ENCODE measurements at regions not wholly inside any gene's neighbourhood (a gene's known extent, or its start where the extent isn't known, plus 50 kb on each side); places are given as distances from the start of the nearest gene placed in this dataset.

- no peak overlapping the region for H3K4me2 ChIP-seq (ENCODE audit: insufficient read depth, insufficient read length, low read length)
- no peaks in the 10 kb centered on the region for H3K27me3 ChIP-seq (ENCODE audit: insufficient read depth, low read length)
- H3K23me2 ChIP-seq (ENCODE audit: insufficient read length, low read depth, low read length, poor library complexity, severe bottlenecking) = no peaks in the 10 kb centered on the region
- no peak overlapping the region for H2BK15ac ChIP-seq (ENCODE audit: low read depth, low read length)
- no peak overlapping the region for H3T11ph ChIP-seq (ENCODE audit: low read length)
- H3K4me1 Mint-ChIP-seq = peaks cover 17 to 26% of the 10 kb centered on the region in 2 experiments
- H3K23ac ChIP-seq (ENCODE audit: insufficient read length, low read depth, low read length) = no peak overlapping the region
- H4K8ac ChIP-seq (replicated peaks; ENCODE audit: insufficient read length, low read depth, low read length) = no peak overlapping the region
- no peaks in the 10 kb centered on the region for H3K4me1 ChIP-seq (ENCODE audit: insufficient read depth, low read length)
- H2BK12ac ChIP-seq (ENCODE audit: insufficient read length, low read depth, low read length) = no peak overlapping the region
- TF ChIP-seq CTCF (conservative IDR thresholded peaks at IDR 0.05) = no peak
- no peak overlapping the region for H4K91ac ChIP-seq (ENCODE audit: insufficient read length, low read depth, low read length)
- no peaks in the 10 kb centered on the region for H3K9me3 Mint-ChIP-seq
- no peak overlapping the region for H2BK120ac ChIP-seq (ENCODE audit: low read depth, low read length, poor library complexity, severe bottlenecking)
- no peak overlapping the region for H4K5ac ChIP-seq (ENCODE audit: insufficient read length, low read depth, low read length)
- no peak overlapping the region for H2BK20ac ChIP-seq (ENCODE audit: low read depth, low read length, poor library complexity, severe bottlenecking)
- no CpG with 5 or more reads among the region's 14 CpGs for WGBS (ENCODE audit: extremely low coverage, insufficient read length, low lambda C conversion rate)
- H3K9ac ChIP-seq (ENCODE audit: extremely low read depth, insufficient read length, low read length) = no peak overlapping the region
- no peak for DNase-seq
- H2AFZ ChIP-seq (ENCODE audit: low read length) = no peak overlapping the region
- peaks cover 41% of the 10 kb centered on the region for H3K27me3 Mint-ChIP-seq (ENCODE audit: low read depth)
- no peak overlapping the region for H3K18ac ChIP-seq (ENCODE audit: insufficient read length, low read depth, low read length)
- no peaks in the 10 kb centered on the region for H3K36me3 Mint-ChIP-seq (ENCODE audit: insufficient read depth in 1 of 3, low read depth in 3 of 3)
- H3K14ac ChIP-seq (ENCODE audit: insufficient read depth, low read length) = no peak overlapping the region
- no peak overlapping the region for H3K4ac ChIP-seq (ENCODE audit: low read depth, low read length)
- H3K4me3 Mint-ChIP-seq = no peak overlapping the region
- no peak overlapping the region for H2BK5ac ChIP-seq (ENCODE audit: insufficient read length, low read length)
- no peak overlapping the region for H3K27ac Mint-ChIP-seq
- H4K20me1 ChIP-seq (ENCODE audit: control insufficient read depth, insufficient read depth, insufficient read length) = no peaks in the 10 kb centered on the region
- no peaks in the 10 kb centered on the region for H3K9me3 ChIP-seq (ENCODE audit: control insufficient read depth, low read depth, low read length)
- no peak overlapping the region for H3K27ac ChIP-seq (ENCODE audit: insufficient read length, low read depth, low read length)
- no peak overlapping the region for H2AK5ac ChIP-seq (ENCODE audit: insufficient read length, low read length)
- H3K56ac ChIP-seq (ENCODE audit: insufficient read length, low read depth, low read length) = no peak overlapping the region
- H3K79me2 ChIP-seq (ENCODE audit: insufficient read depth, low read length) = no peaks in the 10 kb centered on the region
- H3K79me1 ChIP-seq (ENCODE audit: insufficient read depth, low read depth, low read length, poor library complexity, severe bottlenecking) = no peaks in the 10 kb centered on the region
Observed at GRCh38 chr11:119985551-119985950, 152.4 kb downstream of the TRIM29 start.
